MM.1S (cell line): ENCODE measurements at regions not wholly inside any gene's neighbourhood (a gene's known extent, or its start where the extent isn't known, plus 50 kb on each side); places are given as distances from the start of the nearest gene placed in this dataset.
"Not testable (repeated sequence)": the region's sequence is repeated elsewhere in the genome, so short reads cannot be mapped to it uniquely, and the experiment has no call there.

ENCODE experiments used
- CTCF ChIP-seq: fragments of 300-600 bp; sonication (generic); IDR thresholded peaks from 2 replicates; pipeline ENCODE4 v1.5.1; 2016; ENCODE audit warnings: antibody characterized with exemption, low read length, mixed read lengths
- EZH2 ChIP-seq: fragments of 300-600 bp; sonication (generic); optimal IDR thresholded peaks from 2 replicates; pipeline ENCODE3; 2017; ENCODE audit warnings: low read depth, mild to moderate bottlenecking, antibody characterized with exemption, low read length, mixed read lengths

- not testable (repeated sequence) for TF ChIP-seq CTCF, EZH2
Observed at GRCh38 chr3:110507570-110507969, 564.0 kb upstream of the NECTIN3 start.
